Endothelial cell of umbilical vein (primary cell): ENCODE measurements at regions not wholly inside any gene's neighbourhood (a gene's known extent, or its start where the extent isn't known, plus 50 kb on each side); places are given as distances from the start of the nearest gene placed in this dataset.

Source experiments
- BruUV-seq: library from RNA; stranded (reverse); fragments of 400-500 nt; replicated peaks from 2 replicates; lab custom pipeline; 2021; lab: Mats Ljungman, UMichigan
- CTCF ChIA-PET: fragments of 300-600, 350-600 bp; sonication (Branson Sonifier 250); formaldehyde crosslinking; loops from one replicate; lab custom pipeline; 2021; ENCODE audit warnings: antibody characterized with exemption, inconsistent platforms; lab: Charles Lee
- POLR2A ChIA-PET: fragments of 300-600, 350-600 bp; sonication (Branson Sonifier 250); formaldehyde crosslinking; loops from one replicate; lab custom pipeline; 2021; ENCODE audit warnings: antibody characterized with exemption, inconsistent platforms; lab: Charles Lee
- DNase-seq: peaks from one replicate; pipeline ENCODE4 v3.0.0-alpha.2; 2011; ENCODE audit warnings: low read depth, low spot score
- FAIRE-seq: peaks from 2 replicates; lab custom pipeline; 2011; peaks lifted over from hg19 to GRCh38; lab: Jason Lieb, UNC
- H2AFZ ChIP-seq: 2 replicates; pipeline ENCODE4 v1.6.0; 2012; ENCODE audit warnings: low read depth, low read length, control low read depth, inconsistent platforms
- H3K27ac ChIP-seq: 2 replicates; pipeline ENCODE4 v1.5.1; 2011; ENCODE audit warnings: low read depth, mild to moderate bottlenecking, control low read depth, low read length, moderate library complexity; ENCODE audit not compliant: insufficient read depth
- H3K27me3 ChIP-seq, 2 experiments: 2 replicates each; pipeline versions ENCODE4 v1.6.0 to v1.6.1; 2011; ENCODE audit warnings: low read length in 2 of 2, mixed read lengths in 1 of 2; ENCODE audit not compliant: control insufficient read depth in 2 of 2, insufficient read depth in 2 of 2
- H3K36me3 ChIP-seq, 2 experiments: 2 replicates in 1 of 2; 3 replicates in 1 of 2; pipeline ENCODE4 v1.5.1; 2011; ENCODE audit warnings: low read length in 2 of 2, mild to moderate bottlenecking in 1 of 2, moderate library complexity in 1 of 2; ENCODE audit not compliant: control insufficient read depth in 2 of 2, insufficient read depth in 2 of 2; ENCODE audit errors: extremely low read depth in 1 of 2
- H3K4me1 ChIP-seq: 3 replicates; pipeline ENCODE4 v1.5.1; 2011; ENCODE audit warnings: mild to moderate bottlenecking, low read length; ENCODE audit not compliant: control insufficient read depth, insufficient read depth; ENCODE audit errors: extremely low read depth
- H3K4me2 ChIP-seq: 2 replicates; pipeline ENCODE4 v1.6.1; 2011; ENCODE audit warnings: low read length, control low read depth, mixed read lengths; ENCODE audit not compliant: insufficient read depth
- H3K4me3 ChIP-seq, 3 experiments: fragments of 200-600 bp in 1 of 3; sonication (generic), shearing (Covaris generic) in 1 of 3; replicated peaks in 1 of 3; 2 replicates each; pipeline ENCODE4 v1.5.1; 2011 to 2016; ENCODE audit warnings: control low read depth in 3 of 3, low read length in 3 of 3, mild to moderate bottlenecking in 2 of 3, inconsistent platforms in 1 of 3, low read depth in 1 of 3, moderate library complexity in 1 of 3; ENCODE audit not compliant: insufficient read depth in 1 of 3
- H3K79me2 ChIP-seq: 2 replicates; pipeline ENCODE4 v1.6.0; 2012; ENCODE audit warnings: low read length, inconsistent platforms; ENCODE audit not compliant: control insufficient read depth, insufficient read depth
- H3K9ac ChIP-seq: replicated peaks from 2 replicates; pipeline ENCODE3; 2011; ENCODE audit warnings: low read length, control low read depth; ENCODE audit not compliant: insufficient read depth; ENCODE audit errors: extremely low read depth
- H3K9me1 ChIP-seq: replicated peaks from 3 replicates; pipeline ENCODE4 v1.6.0; 2011; ENCODE audit warnings: mild to moderate bottlenecking, low read length; ENCODE audit not compliant: control insufficient read depth, insufficient read depth; ENCODE audit errors: extremely low read depth
- H3K9me3 ChIP-seq: replicated peaks from 2 replicates; pipeline ENCODE4 v1.5.1; 2012; ENCODE audit warnings: low read length, inconsistent platforms; ENCODE audit not compliant: control insufficient read depth, insufficient read depth
- H4K20me1 ChIP-seq: replicated peaks from 2 replicates; pipeline ENCODE3; 2011; ENCODE audit warnings: mild to moderate bottlenecking, low read length; ENCODE audit not compliant: control insufficient read depth, insufficient read depth; ENCODE audit errors: extremely low read depth
- CTCF ChIP-seq, 2 donors: IDR thresholded peaks; 1 replicate in 1 of 2; 2 replicates in 1 of 2; pipeline ENCODE4 v1.5.1; 2011; ENCODE audit warnings: low read length in 2 of 2, mild to moderate bottlenecking in 2 of 2, moderate library complexity in 2 of 2, control low read depth in 1 of 2, inconsistent platforms in 1 of 2, low read depth in 1 of 2; ENCODE audit not compliant: insufficient read depth in 1 of 2; ENCODE audit errors: extremely low read depth in 1 of 2
- EZH2 ChIP-seq: IDR thresholded peaks from 2 replicates; pipeline ENCODE4 v1.6.1; 2012; ENCODE audit warnings: borderline replicate concordance, low read depth, mild to moderate bottlenecking, moderate library complexity, low read length, inconsistent platforms; ENCODE audit not compliant: severe bottlenecking
- FOS ChIP-seq: IDR thresholded peaks from 2 replicates; pipeline ENCODE4 v1.6.1; 2011; ENCODE audit warnings: mild to moderate bottlenecking, low read length, moderate library complexity, borderline replicate concordance; ENCODE audit not compliant: insufficient read depth
- GATA2 ChIP-seq: IDR thresholded peaks from 2 replicates; pipeline ENCODE4 v1.7.0; 2011; ENCODE audit warnings: low read depth, mild to moderate bottlenecking, moderate library complexity, mixed read lengths, low read length; ENCODE audit not compliant: insufficient read length, insufficient read depth
- JUN ChIP-seq: IDR thresholded peaks from 2 replicates; pipeline ENCODE4 v1.6.1; 2011; ENCODE audit warnings: borderline replicate concordance, low read depth; ENCODE audit not compliant: insufficient read length, insufficient read depth
- MAX ChIP-seq: IDR thresholded peaks from 2 replicates; pipeline ENCODE4 v1.6.1; 2011; ENCODE audit not compliant: insufficient read depth, insufficient read length
- MYC ChIP-seq: IDR thresholded peaks from one replicate; pipeline ENCODE4 v1.6.1; 2011; ENCODE audit warnings: mild to moderate bottlenecking, low read depth, low read length
- POLR2A ChIP-seq: IDR thresholded peaks from 2 replicates; pipeline ENCODE4 v1.6.1; 2012; ENCODE audit warnings: low read depth, mild to moderate bottlenecking, control low read depth, low read length
- POLR2AphosphoS5 ChIP-seq: IDR thresholded peaks from 2 replicates; pipeline ENCODE4 v1.6.1; 2012; ENCODE audit warnings: low read depth, mild to moderate bottlenecking, control low read depth, low read length, moderate library complexity; ENCODE audit not compliant: insufficient read depth
- dilution Hi-C: fragments of 300-500 bp; cut with MboI; formaldehyde crosslinking; loops from one replicate; pipeline ENCODE4 v1.15.0; 2019; ENCODE audit warnings: low sequenced_read_pairs; ENCODE audit not compliant: extremely low pct_ligation_motif_present
- intact Hi-C: fragments of 100-400 bp; cut with micrococcal nuclease; formaldehyde crosslinking; loops from one replicate; pipeline ENCODE4 v1.10.0; 2022

GRCh38 chr2:238700117-238700457 lies 147.8 kb upstream of the TWIST2 start:
- H3K9ac ChIP-seq: no peak overlapping the region
- H3K4me3 ChIP-seq: no peak overlapping the region
- no peaks in the 10 kb centered on the region for H3K36me3 ChIP-seq
- ChIA-PET POLR2A (no interaction called here), CTCF (no interaction called here)
- no peaks in the 10 kb centered on the region for H3K4me1 ChIP-seq
- no peaks in the 10 kb centered on the region for H3K27me3 ChIP-seq
- BruUV-seq: no TSS peak
- H3K79me2 ChIP-seq: no peaks in the 10 kb centered on the region
- TF ChIP-seq POLR2A (no peak), CTCF (IDR thresholded peaks at IDR 0.05; ENCODE audit: extremely low read depth in 1 of 2, insufficient read depth in 1 of 2, low read depth in 1 of 2, low read length in 2 of 2) (no peak), FOS (no peak), GATA2 (no peak), JUN (no peak), POLR2AphosphoS5 (no peak), MYC (no peak), MAX (no peak), EZH2 (no peak)
- H3K27ac ChIP-seq: no peak overlapping the region
- DNase-seq (no peak), FAIRE-seq (no peak)
- intact Hi-C loops (no loop called here), dilution Hi-C loops (no loop called here)
- H3K9me1 ChIP-seq: no peaks in the 10 kb centered on the region
- no peak overlapping the region for H3K4me2 ChIP-seq
- no peaks in the 10 kb centered on the region for H3K9me3 ChIP-seq
- no peak overlapping the region for H2AFZ ChIP-seq
- H4K20me1 ChIP-seq: no peaks in the 10 kb centered on the region
